ENCODE measurements at regions not wholly inside any gene's neighbourhood (a gene's known extent, or its start where the extent isn't known, plus 50 kb on each side); places are given as distances from the start of the nearest gene placed in this dataset.

DNA sequence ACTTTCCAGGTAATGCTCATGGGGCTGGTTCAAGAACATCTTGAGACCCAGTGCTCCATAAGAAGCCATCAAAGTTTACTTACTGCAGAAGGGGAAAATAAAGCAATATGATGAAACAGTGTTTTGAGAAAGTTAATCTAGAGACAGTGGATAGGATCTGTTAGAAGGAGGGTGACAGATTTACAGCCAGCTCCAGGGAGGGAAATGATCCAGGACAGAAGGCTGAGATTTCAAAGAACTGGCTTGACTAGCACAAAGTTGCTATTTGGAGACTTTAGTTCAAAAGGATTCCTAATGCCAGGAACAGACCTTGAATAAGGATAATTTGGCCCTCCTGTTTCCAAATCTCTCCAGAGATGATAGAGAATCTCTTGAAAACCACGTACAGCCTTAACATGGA lies 166.5 kb upstream of the NECTIN3 start:
- Mint-ChIP-seq H3K4me3 (no peak overlapping the region), H3K9me3 (no peaks in the 10 kb centered on the region), H3K27me3 (no peaks in the 10 kb centered on the region), H3K36me3 (no peaks in the 10 kb centered on the region), H3K27ac (no peak overlapping the region), H3K4me1 (no peaks in the 10 kb centered on the region)
- ATAC-seq (replicated peaks in 1 of 4): no peak
- no peak overlapping the region for H3K4me3 ChIP-seq (ENCODE audit: control insufficient read depth in 1 of 2, extremely low read depth in 1 of 2, low read length in 1 of 2)
- no peaks in the 10 kb centered on the region for H3K9me3 ChIP-seq
- no peaks in the 10 kb centered on the region for H3K36me3 ChIP-seq (ENCODE audit: control insufficient read depth in 2 of 2, extremely low read depth in 1 of 2, insufficient read depth in 1 of 2, low read length in 1 of 2)
- no peaks in the 10 kb centered on the region for H3K27me3 ChIP-seq (replicated peaks in 1 of 2; ENCODE audit: control insufficient read depth in 2 of 2, extremely low read depth in 1 of 2, insufficient read depth in 2 of 2, low read length in 1 of 2)
- H3K4me1 ChIP-seq (ENCODE audit: control insufficient read depth in 1 of 2, extremely low read depth in 1 of 2, insufficient read depth in 2 of 2, low read length in 2 of 2): no peaks in the 10 kb centered on the region
- DNase-seq: no peak
- CTCF ChIA-PET: interaction anchor here in 1 of 2 donors (0.6 kb wide), 1 partner anchor 178 kb away, joined by 4 read pairs; no protein-coding TSS in a partner anchor
- no CpG with 5 or more reads among the region's 1 CpG for WGBS (ENCODE audit: insufficient coverage)
- H3K27ac ChIP-seq (ENCODE audit: low read length): no peak overlapping the region
- POLR2A ChIA-PET: no interaction called here

- POLR2A ChIA-PET: no interaction called here
- H3K27me3 ChIP-seq (replicated peaks in 1 of 2; ENCODE audit: control insufficient read depth in 2 of 2, extremely low read depth in 1 of 2, insufficient read depth in 2 of 2, low read length in 1 of 2): no peaks in the 10 kb centered on the region
- H3K36me3 ChIP-seq (ENCODE audit: control insufficient read depth in 2 of 2, extremely low read depth in 1 of 2, insufficient read depth in 1 of 2, low read length in 1 of 2): no peaks in the 10 kb centered on the region
- 74% methylated on average over 2 of the region's 2 CpGs for WGBS (ENCODE audit: insufficient coverage)
- DNase-seq (no peak), ATAC-seq (replicated peaks in 1 of 4) (no peak)
- H3K4me3 ChIP-seq (ENCODE audit: control insufficient read depth in 1 of 2, extremely low read depth in 1 of 2, low read length in 1 of 2): no peak overlapping the region
- Mint-ChIP-seq H3K27me3 (no peaks in the 10 kb centered on the region), H3K9me3 (peaks cover 0 to 4% (median 0%) of the 10 kb centered on the region in 3 donors), H3K27ac (no peak overlapping the region), H3K4me3 (no peak overlapping the region), H3K4me1 (no peaks in the 10 kb centered on the region), H3K36me3 (no peaks in the 10 kb centered on the region)
- CTCF ChIA-PET: no interaction called here
- no peak overlapping the region for H3K27ac ChIP-seq (ENCODE audit: low read length)
- no peaks in the 10 kb centered on the region for H3K4me1 ChIP-seq (ENCODE audit: control insufficient read depth in 1 of 2, extremely low read depth in 1 of 2, insufficient read depth in 2 of 2, low read length in 2 of 2)
- no peaks in the 10 kb centered on the region for H3K9me3 ChIP-seq
Measured at GRCh38 chr3:110909839-110910238, 161.8 kb upstream of the NECTIN3 start.

DNA sequence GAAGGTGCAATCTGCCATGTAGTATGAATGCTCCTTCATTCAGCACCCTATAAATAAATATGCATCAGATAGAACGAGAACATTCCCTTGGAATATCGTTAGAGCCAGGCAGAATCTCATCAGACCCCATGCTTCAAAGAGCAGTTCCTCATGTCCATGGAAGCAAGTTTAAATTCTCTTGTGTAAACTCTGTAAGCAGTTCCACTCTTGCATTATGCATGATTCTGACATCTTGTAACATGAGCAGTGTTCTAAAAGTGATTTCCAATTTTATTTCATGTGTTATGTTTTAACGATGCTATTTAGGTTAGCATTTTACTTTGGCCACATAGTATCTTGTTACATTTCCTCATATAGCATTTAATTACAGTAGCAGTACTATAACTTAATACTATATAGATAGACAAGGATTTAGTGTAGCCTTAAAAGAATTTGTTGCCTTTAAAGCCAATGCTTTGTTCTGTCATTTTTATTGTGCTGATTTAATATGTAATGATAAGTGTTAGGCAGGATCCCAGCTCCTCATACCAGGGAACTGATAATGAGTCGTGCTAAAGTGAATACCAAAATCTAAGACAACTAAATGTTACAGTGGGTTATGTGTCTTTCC lies 161.2 kb upstream of the NECTIN3 start:
- no peak for DNase-seq
- H3K27ac Mint-ChIP-seq: no peak overlapping the region
- CTCF ChIA-PET: interaction anchor here in 1 of 2 donors (1.0 kb wide), 1 partner anchor 13 kb away, joined by 3 read pairs; no protein-coding TSS in a partner anchor
- no peak for ATAC-seq (replicated peaks in 1 of 4)
- 75% methylated on average over 2 of the region's 4 CpGs for WGBS (ENCODE audit: insufficient coverage)
- H3K27ac ChIP-seq (ENCODE audit: low read length): no peak overlapping the region
- no peaks in the 10 kb centered on the region for H3K36me3 ChIP-seq (ENCODE audit: control insufficient read depth in 2 of 2, extremely low read depth in 1 of 2, insufficient read depth in 1 of 2, low read length in 1 of 2)
- no peaks in the 10 kb centered on the region for H3K4me1 Mint-ChIP-seq
- no peak overlapping the region for H3K4me3 Mint-ChIP-seq
- H3K4me1 ChIP-seq (ENCODE audit: control insufficient read depth in 1 of 2, extremely low read depth in 1 of 2, insufficient read depth in 2 of 2, low read length in 2 of 2): no peaks in the 10 kb centered on the region
- no peaks in the 10 kb centered on the region for H3K27me3 ChIP-seq (replicated peaks in 1 of 2; ENCODE audit: control insufficient read depth in 2 of 2, extremely low read depth in 1 of 2, insufficient read depth in 2 of 2, low read length in 1 of 2)
- H3K9me3 ChIP-seq: no peaks in the 10 kb centered on the region
- H3K9me3 Mint-ChIP-seq: peaks cover 0 to 4% (median 0%) of the 10 kb centered on the region in 3 donors
- POLR2A ChIA-PET: no interaction called here
- H3K27me3 Mint-ChIP-seq: no peaks in the 10 kb centered on the region
- H3K36me3 Mint-ChIP-seq: no peaks in the 10 kb centered on the region
- no peak overlapping the region for H3K4me3 ChIP-seq (ENCODE audit: control insufficient read depth in 1 of 2, extremely low read depth in 1 of 2, low read length in 1 of 2)

GRCh38 chr3:110918963-110919362 lies 152.7 kb upstream of the NECTIN3 start:
- H3K27me3 ChIP-seq (replicated peaks in 1 of 2; ENCODE audit: control insufficient read depth in 2 of 2, extremely low read depth in 1 of 2, insufficient read depth in 2 of 2, low read length in 1 of 2): no peaks in the 10 kb centered on the region
- no peak for ATAC-seq (replicated peaks in 1 of 4)
- ChIA-PET POLR2A (no interaction called here), CTCF (interaction anchor here in 1 of 2 donors (0.7 kb wide), 1 partner anchor 8 kb away, joined by 3 read pairs; no protein-coding TSS in a partner anchor)
- H3K27ac ChIP-seq (ENCODE audit: low read length): no peak overlapping the region
- H3K4me3 Mint-ChIP-seq: no peak overlapping the region
- no peaks in the 10 kb centered on the region for H3K4me1 Mint-ChIP-seq
- no peaks in the 10 kb centered on the region for H3K36me3 ChIP-seq (ENCODE audit: control insufficient read depth in 2 of 2, extremely low read depth in 1 of 2, insufficient read depth in 1 of 2, low read length in 1 of 2)
- no peaks in the 10 kb centered on the region for H3K9me3 ChIP-seq
- no peaks in the 10 kb centered on the region for H3K4me1 ChIP-seq (ENCODE audit: control insufficient read depth in 1 of 2, extremely low read depth in 1 of 2, insufficient read depth in 2 of 2, low read length in 2 of 2)
- peaks cover 4 to 8% of the 10 kb centered on the region in 2 donors for H3K27me3 Mint-ChIP-seq
- H3K9me3 Mint-ChIP-seq: peaks cover 0 to 1% (median 0%) of the 10 kb centered on the region in 3 donors
- WGBS (ENCODE audit: insufficient coverage): 20% methylated on average over 1 of the region's 4 CpGs
- no peak for DNase-seq
- no peak overlapping the region for H3K27ac Mint-ChIP-seq
- H3K36me3 Mint-ChIP-seq: no peaks in the 10 kb centered on the region
- no peak overlapping the region for H3K4me3 ChIP-seq (ENCODE audit: control insufficient read depth in 1 of 2, extremely low read depth in 1 of 2, low read length in 1 of 2)

- H3K4me3 Mint-ChIP-seq: no peak overlapping the region
- H3K27me3 Mint-ChIP-seq: peaks cover 7 to 14% of the 10 kb centered on the region in 2 donors
- H3K4me1 Mint-ChIP-seq: no peaks in the 10 kb centered on the region
Measured at GRCh38 chr3:110925798-110926197, 145.8 kb upstream of the NECTIN3 start.

DNA sequence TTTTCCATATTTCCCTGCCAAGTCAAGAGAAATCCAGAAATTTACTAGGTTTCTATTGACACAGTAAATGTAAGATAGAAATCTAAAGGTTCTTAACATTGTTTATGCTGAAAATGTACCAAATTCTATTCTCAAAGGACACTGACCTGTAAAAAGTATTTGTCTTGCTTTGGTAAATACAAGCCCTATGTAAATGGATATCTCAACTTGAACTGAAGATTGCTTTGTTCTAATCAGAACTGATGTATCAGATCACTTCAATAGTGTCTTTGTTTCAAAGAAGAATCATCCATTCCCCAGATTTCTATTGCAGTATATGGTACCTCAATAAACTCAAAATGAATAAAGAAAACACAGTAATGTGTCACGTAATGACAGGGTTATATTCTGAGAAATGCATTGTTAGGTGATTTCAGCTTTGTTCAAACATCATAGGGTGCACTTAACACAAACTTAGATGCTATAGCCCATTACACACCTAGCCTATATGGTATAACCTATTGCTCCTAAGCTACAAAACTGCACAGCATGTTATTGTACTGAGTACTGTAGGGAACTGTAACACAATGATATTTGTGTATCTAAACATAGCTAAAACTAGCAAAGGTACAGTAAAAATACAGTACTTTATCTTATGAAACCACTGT lies 143.5 kb upstream of the NECTIN3 start:
- Mint-ChIP-seq H3K27ac (no peak overlapping the region), H3K27me3 (peaks cover 5 to 14% of the 10 kb centered on the region in 2 donors), H3K4me3 (no peak overlapping the region), H3K9me3 (no peaks in the 10 kb centered on the region), H3K36me3 (no peaks in the 10 kb centered on the region), H3K4me1 (no peaks in the 10 kb centered on the region)
- ChIA-PET CTCF (interaction anchor here in 1 of 2 donors (0.6 kb wide), 1 partner anchor 476 kb away, joined by 7 read pairs; no protein-coding TSS in a partner anchor), POLR2A (no interaction called here)
- DNase-seq (no peak), ATAC-seq (replicated peaks in 1 of 4) (no peak)
- WGBS (ENCODE audit: insufficient coverage): no CpG with 5 or more reads among the region's 1 CpG
- H3K27me3 ChIP-seq (replicated peaks in 1 of 2; ENCODE audit: control insufficient read depth in 2 of 2, extremely low read depth in 1 of 2, insufficient read depth in 2 of 2, low read length in 1 of 2): no peaks in the 10 kb centered on the region
- H3K9me3 ChIP-seq: no peaks in the 10 kb centered on the region
- H3K27ac ChIP-seq (ENCODE audit: low read length): no peak overlapping the region
- no peaks in the 10 kb centered on the region for H3K36me3 ChIP-seq (ENCODE audit: control insufficient read depth in 2 of 2, extremely low read depth in 1 of 2, insufficient read depth in 1 of 2, low read length in 1 of 2)
- H3K4me1 ChIP-seq (ENCODE audit: control insufficient read depth in 1 of 2, extremely low read depth in 1 of 2, insufficient read depth in 2 of 2, low read length in 2 of 2): no peaks in the 10 kb centered on the region
- no peak overlapping the region for H3K4me3 ChIP-seq (ENCODE audit: control insufficient read depth in 1 of 2, extremely low read depth in 1 of 2, low read length in 1 of 2)

More at GRCh38 chr3:110925798-110926197, 145.8 kb upstream of the NECTIN3 start:
- ATAC-seq (replicated peaks in 1 of 4) (no peak), DNase-seq (no peak)
- Histone ChIP-seq H3K36me3 (ENCODE audit: control insufficient read depth in 2 of 2, extremely low read depth in 1 of 2, insufficient read depth in 1 of 2, low read length in 1 of 2) (no peaks in the 10 kb centered on the region), H3K4me3 (ENCODE audit: control insufficient read depth in 1 of 2, extremely low read depth in 1 of 2, low read length in 1 of 2) (no peak overlapping the region), H3K27me3 (replicated peaks in 1 of 2; ENCODE audit: control insufficient read depth in 2 of 2, extremely low read depth in 1 of 2, insufficient read depth in 2 of 2, low read length in 1 of 2) (no peaks in the 10 kb centered on the region), H3K4me1 (ENCODE audit: control insufficient read depth in 1 of 2, extremely low read depth in 1 of 2, insufficient read depth in 2 of 2, low read length in 2 of 2) (no peaks in the 10 kb centered on the region), H3K27ac (ENCODE audit: low read length) (no peak overlapping the region), H3K9me3 (no peaks in the 10 kb centered on the region)
- 80% methylated on average over 2 of the region's 4 CpGs for WGBS (ENCODE audit: insufficient coverage)
- H3K9me3 Mint-ChIP-seq: no peaks in the 10 kb centered on the region
- CTCF ChIA-PET: no interaction called here
- POLR2A ChIA-PET: no interaction called here
- no peak overlapping the region for H3K27ac Mint-ChIP-seq
- no peaks in the 10 kb centered on the region for H3K36me3 Mint-ChIP-seq
